ENCODE measurements at regions not wholly inside any gene's neighbourhood (a gene's known extent, or its start where the extent isn't known, plus 50 kb on each side); places are given as distances from the start of the nearest gene placed in this dataset.

DNA sequence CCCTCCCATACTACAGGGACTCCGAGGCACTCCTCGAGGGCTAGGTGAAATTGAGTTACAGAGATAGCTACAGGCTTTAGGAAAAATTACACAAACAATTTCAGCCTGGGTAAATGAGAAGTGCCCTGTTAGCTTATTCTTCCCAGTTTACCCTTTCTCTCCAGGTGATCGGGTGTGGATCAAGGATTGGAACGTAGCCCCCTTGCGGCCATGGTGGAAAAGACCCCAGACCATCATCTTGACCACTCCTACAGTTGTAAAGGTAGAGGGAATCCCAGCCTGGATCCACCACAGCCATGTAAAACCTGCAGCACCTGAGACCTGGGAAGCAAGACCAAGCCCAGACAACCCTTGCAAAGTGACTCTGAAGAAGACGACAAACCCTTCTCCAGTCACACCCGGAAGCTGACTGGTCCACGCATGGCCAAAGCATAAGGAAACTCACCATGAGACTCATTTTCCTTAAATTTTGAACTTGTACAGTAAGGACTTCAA lies 600.6 kb downstream of the UQCRFS1 start:
- no peak overlapping the region for H3K9ac ChIP-seq (ENCODE audit: extremely low read depth, insufficient read length, low read length)
- H2AFZ ChIP-seq (ENCODE audit: low read length) = no peak overlapping the region
- no peak overlapping the region for H3K4me3 Mint-ChIP-seq
- H3K23ac ChIP-seq (ENCODE audit: insufficient read length, low read depth, low read length) = no peak overlapping the region
- H3K4me1 ChIP-seq (ENCODE audit: insufficient read depth, low read length) = no peaks in the 10 kb centered on the region
- peaks cover 2 to 5% of the 10 kb centered on the region in 2 experiments; a peak in 1 of 4 replicates for H3K4me1 Mint-ChIP-seq
- peaks cover 1% of the 10 kb centered on the region; the same call in 1 of the 2 replicates for H3K27me3 Mint-ChIP-seq (ENCODE audit: low read depth)
- no peak overlapping the region for H3K14ac ChIP-seq (ENCODE audit: insufficient read depth, low read length)
- H3K4ac ChIP-seq (ENCODE audit: low read depth, low read length) = no peak overlapping the region
- H3K36me3 Mint-ChIP-seq (ENCODE audit: insufficient read depth in 1 of 3, low read depth in 3 of 3) = peaks cover 0 to 13% (median 11%) of the 10 kb centered on the region in 3 experiments; a peak in 6 of 7 replicates
- no peaks in the 10 kb centered on the region for H3K23me2 ChIP-seq (ENCODE audit: insufficient read length, low read depth, low read length, poor library complexity, severe bottlenecking)
- no peak overlapping the region for H2BK15ac ChIP-seq (ENCODE audit: low read depth, low read length)
- H3K18ac ChIP-seq (ENCODE audit: insufficient read length, low read depth, low read length) = no peak overlapping the region
- no peak overlapping the region for H2AK5ac ChIP-seq (ENCODE audit: insufficient read length, low read length)
- H3T11ph ChIP-seq (ENCODE audit: low read length) = no peak overlapping the region
- H2BK20ac ChIP-seq (ENCODE audit: low read depth, low read length, poor library complexity, severe bottlenecking) = no peak overlapping the region
- H3K9me3 Mint-ChIP-seq = peaks cover 25 to 44% of the 10 kb centered on the region in 2 experiments
- no peaks in the 10 kb centered on the region for H3K27me3 ChIP-seq (ENCODE audit: insufficient read depth, low read length)
- no peak overlapping the region for H3K27ac ChIP-seq (ENCODE audit: insufficient read length, low read depth, low read length)
- no peak overlapping the region for H4K91ac ChIP-seq (ENCODE audit: insufficient read length, low read depth, low read length)
- H3K56ac ChIP-seq (ENCODE audit: insufficient read length, low read depth, low read length) = no peak overlapping the region
- no peak overlapping the region for H2BK5ac ChIP-seq (ENCODE audit: insufficient read length, low read length)
- TF ChIP-seq, protein P1, sequence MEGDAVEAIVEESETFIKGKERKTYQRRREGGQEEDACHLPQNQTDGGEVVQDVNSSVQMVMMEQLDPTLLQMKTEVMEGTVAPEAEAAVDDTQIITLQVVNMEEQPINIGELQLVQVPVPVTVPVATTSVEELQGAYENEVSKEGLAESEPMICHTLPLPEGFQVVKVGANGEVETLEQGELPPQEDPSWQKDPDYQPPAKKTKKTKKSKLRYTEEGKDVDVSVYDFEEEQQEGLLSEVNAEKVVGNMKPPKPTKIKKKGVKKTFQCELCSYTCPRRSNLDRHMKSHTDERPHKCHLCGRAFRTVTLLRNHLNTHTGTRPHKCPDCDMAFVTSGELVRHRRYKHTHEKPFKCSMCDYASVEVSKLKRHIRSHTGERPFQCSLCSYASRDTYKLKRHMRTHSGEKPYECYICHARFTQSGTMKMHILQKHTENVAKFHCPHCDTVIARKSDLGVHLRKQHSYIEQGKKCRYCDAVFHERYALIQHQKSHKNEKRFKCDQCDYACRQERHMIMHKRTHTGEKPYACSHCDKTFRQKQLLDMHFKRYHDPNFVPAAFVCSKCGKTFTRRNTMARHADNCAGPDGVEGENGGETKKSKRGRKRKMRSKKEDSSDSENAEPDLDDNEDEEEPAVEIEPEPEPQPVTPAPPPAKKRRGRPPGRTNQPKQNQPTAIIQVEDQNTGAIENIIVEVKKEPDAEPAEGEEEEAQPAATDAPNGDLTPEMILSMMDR (conservative IDR thresholded peaks at IDR 0.05) = peak; percentile 45; the same call in 2 of the 3 replicates
- H2BK120ac ChIP-seq (ENCODE audit: low read depth, low read length, poor library complexity, severe bottlenecking) = no peak overlapping the region
- no peaks in the 10 kb centered on the region for H4K20me1 ChIP-seq (ENCODE audit: control insufficient read depth, insufficient read depth, insufficient read length)
- H3K4me2 ChIP-seq (ENCODE audit: insufficient read depth, insufficient read length, low read length) = no peak overlapping the region
- DNase-seq = no peak
- no peak overlapping the region for H3K27ac Mint-ChIP-seq
- no CpG with 5 or more reads among the region's 8 CpGs for WGBS (ENCODE audit: extremely low coverage, insufficient read length, low lambda C conversion rate)
- no peak overlapping the region for H2BK12ac ChIP-seq (ENCODE audit: insufficient read length, low read depth, low read length)
- H3K79me1 ChIP-seq (ENCODE audit: insufficient read depth, low read depth, low read length, poor library complexity, severe bottlenecking) = no peaks in the 10 kb centered on the region
- H4K5ac ChIP-seq (ENCODE audit: insufficient read length, low read depth, low read length) = no peak overlapping the region
- no peaks in the 10 kb centered on the region for H3K9me3 ChIP-seq (ENCODE audit: control insufficient read depth, low read depth, low read length)
- no peak overlapping the region for H4K8ac ChIP-seq (replicated peaks; ENCODE audit: insufficient read length, low read depth, low read length)
- H3K79me2 ChIP-seq (ENCODE audit: insufficient read depth, low read length) = no peaks in the 10 kb centered on the region
